ENCODE measurements at regions not wholly inside any gene's neighbourhood (a gene's known extent, or its start where the extent isn't known, plus 50 kb on each side); places are given as distances from the start of the nearest gene placed in this dataset.

DNA sequence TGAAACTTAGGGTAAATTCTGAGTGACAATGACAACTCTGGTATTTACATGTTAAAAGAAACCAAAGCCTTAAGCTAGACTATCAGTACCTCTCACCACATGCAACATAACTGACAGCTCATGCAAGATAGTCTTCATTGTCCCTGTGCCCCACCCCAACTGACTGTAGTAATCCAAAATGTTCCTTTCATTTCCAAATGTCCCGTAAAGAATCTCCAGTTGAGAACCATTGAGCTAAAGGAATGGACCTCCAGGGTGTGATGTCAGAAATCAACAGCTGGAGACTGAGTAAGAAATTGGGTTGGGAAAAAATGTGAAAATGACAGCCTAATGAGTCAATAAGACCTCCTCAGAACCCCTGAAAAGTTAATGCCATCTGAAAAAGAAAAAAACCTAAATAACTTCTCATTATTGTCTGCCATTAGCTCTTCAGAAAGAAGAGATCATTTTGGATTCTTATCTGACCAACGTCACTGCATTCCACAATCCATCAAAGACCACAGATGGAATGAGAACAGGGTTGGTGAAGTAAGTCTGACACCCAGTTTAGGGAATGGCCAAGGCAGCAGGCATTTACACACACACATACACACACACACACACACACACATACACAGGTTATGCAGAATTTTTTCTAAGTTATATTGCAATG is 51.7 kb upstream of the ACVR2A start:
- DNase-seq, result no peak

DNA sequence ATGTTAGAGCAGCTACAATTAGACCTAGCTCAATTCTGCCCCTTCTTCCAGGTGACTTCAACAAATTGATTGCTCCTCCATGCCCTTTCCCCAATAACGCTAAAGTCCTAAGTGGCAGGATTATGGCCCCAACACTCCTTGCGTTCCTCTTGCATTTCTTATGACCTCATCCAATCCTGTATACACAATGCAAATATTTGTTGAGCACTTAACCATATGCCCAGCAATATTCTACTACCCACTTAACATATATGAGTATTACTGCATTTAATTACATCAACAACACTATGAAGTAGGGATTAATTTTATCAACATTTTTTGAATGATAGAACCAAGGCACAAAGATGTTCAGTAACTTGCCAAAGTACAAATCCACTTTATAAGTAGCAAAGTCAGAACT is 54.2 kb upstream of the ACVR2A start:
- DNase-seq, result no peak

DNA sequence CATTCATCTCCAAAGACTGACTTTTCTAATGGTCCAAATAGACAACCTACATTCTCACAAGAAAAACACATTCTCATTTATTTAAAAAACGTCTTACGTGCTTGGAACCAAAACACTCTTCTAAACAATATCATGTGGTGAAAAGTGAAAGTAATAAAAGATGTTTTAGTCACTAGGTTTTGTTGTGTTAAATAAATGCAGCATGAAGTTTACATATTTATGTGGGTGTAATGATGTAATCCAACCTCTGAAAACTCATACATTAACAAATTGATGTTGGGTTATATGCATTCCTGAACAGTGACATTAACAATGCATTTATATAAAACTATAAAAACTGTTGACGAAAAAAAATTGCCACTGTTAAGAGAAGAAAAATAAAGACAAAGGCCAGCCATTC is 55.1 kb upstream of the ACVR2A start:
- DNase-seq, result no peak

GRCh38 chr2:147789287-147789686 is 55.5 kb upstream of the ACVR2A start:
- no peak for DNase-seq

- no peak for DNase-seq
Measured at GRCh38 chr2:147782141-147782930, 62.5 kb upstream of the ACVR2A start.

- no peak for DNase-seq
Measured at GRCh38 chr2:147779440-147779839, 65.4 kb upstream of the ACVR2A start.

DNA sequence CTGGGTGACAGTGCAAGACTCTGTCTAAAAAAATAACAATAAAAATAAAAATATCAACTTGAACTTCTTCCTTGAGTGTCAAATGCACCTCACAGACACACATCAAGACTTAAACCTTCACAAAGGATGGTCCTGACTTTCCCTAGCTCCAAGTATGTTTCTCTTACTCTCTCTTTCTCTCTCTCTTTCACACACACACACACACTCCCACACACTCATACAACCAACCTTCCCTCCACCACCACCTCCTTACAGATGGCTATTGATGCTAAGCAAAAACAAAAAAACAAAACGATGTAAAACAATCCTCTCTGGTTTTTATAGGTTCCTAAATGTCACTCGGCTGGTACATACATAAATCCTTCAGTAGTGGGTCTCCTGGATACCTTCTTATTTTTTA is 67.4 kb upstream of the ACVR2A start:
- no peak for DNase-seq

- no peak for DNase-seq
Measured at GRCh38 chr2:147774805-147775204, 70.0 kb upstream of the ACVR2A start.

GRCh38 chr2:147773479-147773878 is 71.3 kb upstream of the ACVR2A start:
- DNase-seq, result peak; percentile 61

DNA sequence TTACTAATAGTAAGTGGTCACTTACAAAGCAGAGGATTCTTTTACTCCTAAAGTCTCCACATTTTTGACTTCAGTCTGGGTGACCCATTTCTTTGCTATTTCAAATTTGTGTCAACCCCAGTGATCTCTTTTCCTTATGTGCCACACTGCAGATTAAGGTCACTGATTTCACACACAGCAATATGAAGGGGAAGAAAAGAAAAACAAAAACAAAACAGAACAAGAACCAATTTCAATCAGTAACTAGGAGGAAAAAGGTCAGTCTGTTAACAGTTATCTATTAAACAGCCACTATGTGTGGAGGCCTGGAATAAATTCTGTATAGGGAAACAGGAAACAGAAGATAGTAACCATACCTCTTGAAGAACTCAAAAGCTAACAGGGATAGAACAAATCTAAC is 72.0 kb upstream of the ACVR2A start:
- no peak for DNase-seq

- DNase-seq, result no peak
Measured at GRCh38 chr2:147763861-147764260, 81.0 kb upstream of the ACVR2A start.

DNA sequence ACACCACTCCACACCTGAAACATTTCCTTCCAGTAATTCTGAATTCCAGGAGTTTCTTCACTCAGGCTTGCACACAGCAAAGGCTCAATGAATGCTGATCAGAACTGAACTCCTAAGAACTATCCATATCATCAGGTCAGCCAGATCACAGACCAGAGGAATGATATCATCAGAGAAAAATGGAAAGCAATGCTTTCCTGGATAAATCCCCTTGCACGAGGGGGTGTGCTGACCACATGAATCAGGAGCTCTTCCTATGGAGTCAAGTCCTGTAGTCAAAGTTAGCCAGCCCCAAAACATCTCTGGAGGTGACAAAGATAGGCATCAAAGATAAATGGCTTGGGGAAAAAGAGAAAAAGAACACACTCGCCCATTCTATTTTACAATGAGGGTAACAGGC is 83.8 kb upstream of the ACVR2A start:
- no peak for DNase-seq

DNA sequence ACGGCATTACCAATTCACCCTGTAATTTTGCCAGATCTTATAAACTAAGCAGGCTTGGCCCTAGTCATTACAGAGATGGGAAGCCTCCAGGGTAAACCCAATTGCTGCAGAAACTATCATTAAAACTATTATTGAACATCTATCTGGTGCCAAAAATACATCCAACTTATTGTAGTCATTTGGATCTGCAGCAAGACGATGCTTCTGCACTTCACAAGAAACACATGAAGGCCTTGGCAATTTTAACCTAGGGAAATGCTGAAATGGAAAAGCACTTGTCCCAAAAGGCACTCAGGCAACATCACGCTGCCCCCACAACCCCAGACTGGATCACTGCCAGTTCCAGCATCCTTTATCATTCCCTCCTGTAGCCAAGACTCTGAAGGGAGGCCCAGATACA is 85.3 kb upstream of the ACVR2A start:
- no peak for DNase-seq

- DNase-seq, result no peak
Measured at GRCh38 chr2:147758821-147759220, 86.0 kb upstream of the ACVR2A start.

DNA sequence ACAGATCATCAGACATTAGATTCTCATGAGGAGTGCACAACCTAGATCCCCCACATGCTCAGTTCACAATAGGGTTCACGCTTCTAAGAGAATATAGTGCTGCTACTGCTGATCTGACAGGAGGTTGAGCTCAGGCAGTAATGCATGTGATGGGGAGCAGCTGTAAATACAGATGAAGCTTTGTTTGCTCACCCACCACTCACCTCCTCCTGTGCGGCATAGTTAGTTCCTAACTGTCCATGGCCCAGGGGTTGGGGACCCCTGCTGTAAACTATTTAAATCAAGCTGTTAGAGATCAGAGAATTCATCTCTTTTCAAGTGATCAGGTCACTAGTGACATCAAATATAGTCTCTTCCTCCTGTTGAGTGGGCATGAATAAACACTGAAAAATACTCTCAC is 88.8 kb upstream of the ACVR2A start:
- DNase-seq, result no peak

DNA sequence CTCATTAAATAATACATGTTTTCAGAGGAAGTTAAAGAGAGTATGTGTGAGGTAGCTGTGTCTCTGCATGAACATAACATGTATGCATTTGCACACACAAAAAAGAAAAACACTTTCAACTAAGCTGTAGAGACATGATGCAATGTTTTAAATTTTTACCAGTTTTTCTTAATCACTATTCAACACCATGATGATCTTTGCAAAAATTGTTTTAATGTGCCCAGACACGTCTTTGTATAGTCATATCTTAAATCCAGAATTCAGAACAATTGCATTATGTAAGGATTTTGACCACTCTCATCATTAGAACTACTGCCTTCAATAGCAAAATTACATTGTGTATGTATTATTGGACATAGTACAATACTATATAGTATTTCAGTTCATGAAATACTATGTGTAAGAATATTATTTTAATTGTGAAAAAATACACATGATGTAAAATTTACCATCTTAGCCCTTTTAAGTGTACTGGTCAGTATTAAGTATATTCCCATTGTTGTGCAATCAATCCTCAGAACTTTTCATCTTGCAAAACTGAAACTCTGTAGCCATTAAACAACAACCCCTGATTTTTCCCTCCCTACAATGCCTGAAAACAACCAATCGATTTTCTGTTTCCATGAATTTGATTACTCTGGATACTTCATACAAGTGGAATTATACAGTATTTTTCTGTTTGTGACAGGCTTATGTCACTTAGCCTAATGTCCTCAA is 104.5 kb upstream of the ACVR2A start:
- DNase-seq, result no peak

DNA sequence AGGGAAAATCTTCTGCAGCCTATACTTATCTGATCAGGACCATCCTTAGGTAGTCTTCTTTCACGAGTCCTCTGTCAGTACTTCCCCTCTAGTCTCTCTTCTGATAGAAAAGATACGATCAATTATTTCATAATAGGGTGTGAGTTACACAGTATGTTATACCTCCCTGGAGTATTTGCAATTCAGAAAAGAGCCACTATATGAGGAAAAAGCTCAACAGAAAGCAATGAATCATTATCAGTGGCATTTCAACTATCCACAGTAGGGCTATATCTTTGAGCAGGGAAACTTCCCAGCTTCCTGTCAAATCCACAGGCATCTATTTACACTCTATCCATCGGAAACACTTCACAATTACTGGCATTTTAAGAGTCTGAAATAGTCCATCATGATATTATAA is 105.3 kb upstream of the ACVR2A start:
- DNase-seq, result no peak

DNA sequence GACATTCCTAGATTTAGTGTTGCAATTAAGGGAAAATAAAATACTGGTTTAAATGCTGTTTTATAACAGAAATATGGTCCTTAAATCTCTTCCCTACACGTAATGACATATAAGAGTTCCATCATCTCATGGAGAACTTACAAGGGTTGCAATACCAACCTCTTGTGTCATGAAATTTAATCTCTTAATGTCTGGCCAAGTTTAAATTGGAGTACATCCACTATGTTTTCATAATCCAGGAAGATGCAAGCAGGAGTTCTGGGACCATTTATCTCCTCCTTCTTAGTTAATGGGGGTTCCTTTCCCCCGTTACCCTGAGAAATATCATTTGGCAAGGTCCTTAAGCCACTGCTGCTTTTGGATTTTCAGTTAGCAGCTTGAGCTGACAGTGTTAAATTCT is 126.0 kb upstream of the ACVR2A start:
- no peak for DNase-seq

GRCh38 chr2:147716906-147717305 is 127.9 kb upstream of the ACVR2A start:
- no peak for DNase-seq

- DNase-seq, result no peak
Measured at GRCh38 chr2:147715807-147716206, 129.0 kb upstream of the ACVR2A start.

- DNase-seq, result no peak
Measured at GRCh38 chr2:147714582-147714981, 130.2 kb upstream of the ACVR2A start.

DNA sequence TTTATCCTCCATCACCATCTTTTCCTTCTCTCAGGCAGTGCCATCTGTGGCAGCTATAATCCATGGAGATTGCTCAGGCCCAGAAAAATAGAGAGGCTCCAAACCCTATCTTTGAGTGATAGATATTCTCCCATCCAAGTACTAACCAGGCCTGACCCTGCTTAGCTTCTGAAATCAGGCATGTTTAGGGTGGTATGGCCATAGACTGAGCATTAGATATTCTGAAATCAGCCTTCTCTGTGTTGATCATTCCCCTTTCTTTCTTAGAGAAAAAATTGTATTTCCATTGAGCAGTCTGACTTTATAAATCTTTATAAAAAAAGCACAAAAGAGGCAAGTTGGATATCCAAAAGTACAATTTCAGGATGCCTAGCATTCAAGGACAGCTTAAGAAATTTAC is 131.5 kb upstream of the ACVR2A start:
- no peak for DNase-seq

DNA sequence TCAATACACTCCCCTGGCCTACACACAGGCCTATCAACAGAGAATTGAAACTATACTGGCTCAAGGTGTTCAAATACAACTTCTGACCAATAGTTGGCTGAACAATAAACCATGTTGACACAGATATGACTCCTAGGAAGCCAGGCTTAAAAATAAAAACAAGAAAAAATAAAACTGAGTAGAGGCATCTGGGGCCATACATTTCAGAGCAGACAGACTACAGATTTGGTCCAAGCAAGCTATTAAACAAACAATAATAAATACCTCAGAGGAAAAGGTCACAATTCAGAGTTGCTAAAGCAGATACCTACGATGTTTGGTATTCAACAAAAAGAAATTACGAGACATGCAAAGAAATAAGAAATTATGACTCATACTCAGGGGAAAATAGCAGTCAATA is 132.8 kb upstream of the ACVR2A start:
- no peak for DNase-seq

DNA sequence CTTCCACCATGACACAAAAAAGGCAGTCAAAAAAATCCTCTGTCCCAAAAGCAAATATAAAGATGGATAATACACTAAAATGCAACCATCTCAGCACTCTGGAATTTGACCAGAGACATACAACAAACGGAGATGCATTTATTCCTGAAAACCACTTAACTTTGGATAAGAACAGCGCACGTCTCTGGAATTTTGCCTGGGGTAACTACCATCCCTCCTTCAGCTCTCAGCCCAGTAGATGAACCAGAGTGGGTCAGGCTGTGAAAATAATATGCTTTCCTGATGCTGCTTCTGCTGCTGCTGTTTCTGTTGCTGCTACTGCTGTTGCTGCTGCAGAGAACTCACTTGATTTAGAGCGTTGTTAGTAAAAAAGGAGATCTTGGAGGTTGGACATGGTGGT is 133.8 kb upstream of the ACVR2A start:
- no peak for DNase-seq
